ENCODE measurements at regions not wholly inside any gene's neighbourhood (a gene's known extent, or its start where the extent isn't known, plus 50 kb on each side); places are given as distances from the start of the nearest gene placed in this dataset.

DNA sequence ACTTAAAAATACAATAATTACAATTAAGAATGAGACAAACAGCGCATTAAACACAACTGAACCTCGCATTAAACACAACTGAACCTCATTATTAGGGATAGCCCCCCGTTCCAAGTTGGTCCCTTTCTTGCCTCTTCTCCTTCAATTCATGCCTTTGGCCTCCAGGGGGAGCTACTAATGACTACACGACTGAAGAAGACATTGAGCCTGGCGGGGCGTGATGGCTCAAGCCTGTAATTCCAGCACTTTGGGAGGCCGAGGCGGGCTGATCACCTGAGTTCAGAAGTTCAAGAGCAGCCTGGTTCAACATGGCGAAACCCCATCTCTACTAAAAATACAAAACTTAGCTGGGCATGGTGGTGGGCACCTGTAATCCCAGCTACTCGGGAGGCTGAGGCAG is 56.4 kb upstream of the NWD2 start:
- TF ChIP-seq, protein P1, sequence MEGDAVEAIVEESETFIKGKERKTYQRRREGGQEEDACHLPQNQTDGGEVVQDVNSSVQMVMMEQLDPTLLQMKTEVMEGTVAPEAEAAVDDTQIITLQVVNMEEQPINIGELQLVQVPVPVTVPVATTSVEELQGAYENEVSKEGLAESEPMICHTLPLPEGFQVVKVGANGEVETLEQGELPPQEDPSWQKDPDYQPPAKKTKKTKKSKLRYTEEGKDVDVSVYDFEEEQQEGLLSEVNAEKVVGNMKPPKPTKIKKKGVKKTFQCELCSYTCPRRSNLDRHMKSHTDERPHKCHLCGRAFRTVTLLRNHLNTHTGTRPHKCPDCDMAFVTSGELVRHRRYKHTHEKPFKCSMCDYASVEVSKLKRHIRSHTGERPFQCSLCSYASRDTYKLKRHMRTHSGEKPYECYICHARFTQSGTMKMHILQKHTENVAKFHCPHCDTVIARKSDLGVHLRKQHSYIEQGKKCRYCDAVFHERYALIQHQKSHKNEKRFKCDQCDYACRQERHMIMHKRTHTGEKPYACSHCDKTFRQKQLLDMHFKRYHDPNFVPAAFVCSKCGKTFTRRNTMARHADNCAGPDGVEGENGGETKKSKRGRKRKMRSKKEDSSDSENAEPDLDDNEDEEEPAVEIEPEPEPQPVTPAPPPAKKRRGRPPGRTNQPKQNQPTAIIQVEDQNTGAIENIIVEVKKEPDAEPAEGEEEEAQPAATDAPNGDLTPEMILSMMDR (IDR thresholded peaks at IDR 0.05), result peak; percentile 74
- TF ChIP-seq ZFX (IDR thresholded peaks at IDR 0.05; ENCODE audit: borderline replicate concordance), result no peak
